CD4-positive, alpha-beta T cell treated with Interleukin-4 for 1 hour (primary cell): ENCODE measurements at regions not wholly inside any gene's neighbourhood (a gene's known extent, or its start where the extent isn't known, plus 50 kb on each side); places are given as distances from the start of the nearest gene placed in this dataset.

Experiments used
- DNase-seq, 2 donors: peaks; one replicate each; pipeline ENCODE4 v3.0.0-alpha.2; 2020 to 2022

DNA sequence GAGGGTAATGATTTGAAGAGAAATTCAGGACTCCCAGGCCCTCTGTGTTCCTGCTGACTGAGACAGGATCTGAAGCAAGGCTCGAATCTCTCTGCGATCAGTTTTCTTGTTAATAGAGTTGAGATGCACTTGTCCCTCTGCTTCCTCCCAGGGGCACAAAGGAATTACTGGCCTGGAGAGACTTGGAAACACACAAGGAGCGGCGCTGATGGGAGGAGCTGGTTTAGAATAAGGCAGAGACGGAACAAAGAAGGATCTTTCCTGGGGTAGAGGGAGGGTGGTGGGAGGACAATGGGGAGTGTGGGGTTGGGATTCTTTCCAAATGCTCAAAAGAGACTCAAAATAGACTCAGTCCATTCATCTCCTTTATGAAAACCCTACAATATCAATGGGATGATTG lies 719.1 kb downstream of the UQCRFS1 start:
- DNase-seq = no peak

DNA sequence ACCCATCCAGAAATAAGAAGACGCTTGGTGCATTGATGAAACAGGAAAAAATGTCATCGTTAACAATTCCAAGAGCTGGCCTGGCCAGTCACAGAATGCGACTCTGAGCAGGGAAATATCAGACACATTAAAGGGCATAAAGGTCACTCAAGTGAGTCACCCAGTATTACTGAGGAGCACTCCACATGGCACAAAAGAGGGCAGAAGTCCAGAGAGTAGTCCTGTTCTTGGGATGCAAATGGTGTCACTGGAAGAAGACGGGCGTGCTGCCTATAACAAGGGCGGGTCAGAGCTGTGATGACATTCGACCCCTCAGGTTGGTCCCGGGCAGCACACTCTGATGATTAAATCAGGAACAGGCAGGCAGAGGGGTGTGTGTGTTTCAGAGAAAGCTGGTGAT lies 720.3 kb downstream of the UQCRFS1 start:
- no peak for DNase-seq

DNA sequence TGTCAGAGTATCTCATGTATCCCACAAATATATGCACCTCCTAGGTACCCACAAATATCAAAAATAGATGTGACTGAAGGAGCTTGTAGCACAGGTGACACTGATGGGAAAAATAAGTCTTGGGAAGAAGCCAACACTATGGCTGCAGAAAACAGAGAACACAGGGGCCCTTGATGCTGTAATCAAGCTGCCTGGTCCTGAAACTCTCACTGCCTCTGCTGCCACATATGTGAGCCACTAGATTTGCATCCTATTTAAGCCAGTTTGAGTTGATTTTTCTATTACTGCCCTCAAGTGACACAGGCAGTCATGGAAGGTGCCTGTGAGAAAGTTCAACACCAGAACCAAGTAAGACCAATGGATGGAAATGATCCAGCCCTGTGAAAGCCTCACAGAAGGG lies 720.8 kb downstream of the UQCRFS1 start:
- no peak for DNase-seq

GRCh38 chr19:28489776-28490175 lies 723.2 kb downstream of the UQCRFS1 start:
- DNase-seq = no peak

DNA sequence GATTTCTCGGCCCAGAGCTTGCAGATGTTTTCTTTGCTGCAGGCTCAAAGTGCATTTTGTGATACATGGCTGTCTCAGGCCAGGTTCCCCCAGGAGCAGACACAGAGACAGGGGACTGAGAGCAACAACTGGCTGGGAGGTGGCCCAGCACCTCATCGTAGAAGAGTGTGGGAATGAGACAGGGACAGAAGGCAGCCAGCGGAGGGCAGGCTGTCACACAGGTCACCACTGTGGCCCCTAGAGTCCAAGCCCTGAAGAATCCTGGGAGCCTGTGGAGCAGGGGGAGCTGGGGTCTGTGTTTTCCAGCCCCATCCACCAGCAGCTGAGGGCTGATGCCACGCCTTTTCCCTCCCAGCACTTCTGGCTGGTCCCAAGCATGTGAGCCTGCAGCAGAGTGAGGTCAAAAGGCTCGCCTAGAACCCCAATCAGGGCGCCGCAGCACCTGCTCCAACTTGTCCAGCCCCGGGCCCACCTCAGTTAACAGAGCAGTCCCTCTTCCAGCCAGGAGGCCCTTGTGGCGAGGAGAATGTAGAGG lies 723.8 kb downstream of the UQCRFS1 start:
- no peak for DNase-seq

DNA sequence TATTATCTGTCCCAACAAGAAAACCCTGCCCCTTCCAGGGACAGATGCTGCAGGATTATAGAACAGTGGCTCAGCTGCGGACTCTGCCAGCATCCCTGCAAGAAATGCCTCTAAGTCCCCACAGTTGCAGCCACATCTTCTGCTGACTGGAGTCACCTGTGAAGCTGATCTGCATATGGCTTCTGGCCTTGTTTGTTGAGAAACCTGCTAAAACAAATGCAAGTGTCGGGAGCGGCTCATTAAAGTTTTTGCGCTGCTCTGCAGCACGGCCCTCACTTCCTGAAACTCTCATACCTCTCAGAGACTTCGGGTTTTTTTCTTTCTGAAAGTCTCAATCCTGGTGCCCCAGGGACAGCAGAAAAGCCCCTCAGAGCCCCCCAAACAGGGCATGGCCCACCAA lies 725.0 kb downstream of the UQCRFS1 start:
- no peak for DNase-seq

GRCh38 chr19:28486926-28487325 lies 726.0 kb downstream of the UQCRFS1 start:
- no peak for DNase-seq

- no peak for DNase-seq
These were observed 726.5 kb downstream of the UQCRFS1 start for GRCh38 chr19:28486473-28486872.

DNA sequence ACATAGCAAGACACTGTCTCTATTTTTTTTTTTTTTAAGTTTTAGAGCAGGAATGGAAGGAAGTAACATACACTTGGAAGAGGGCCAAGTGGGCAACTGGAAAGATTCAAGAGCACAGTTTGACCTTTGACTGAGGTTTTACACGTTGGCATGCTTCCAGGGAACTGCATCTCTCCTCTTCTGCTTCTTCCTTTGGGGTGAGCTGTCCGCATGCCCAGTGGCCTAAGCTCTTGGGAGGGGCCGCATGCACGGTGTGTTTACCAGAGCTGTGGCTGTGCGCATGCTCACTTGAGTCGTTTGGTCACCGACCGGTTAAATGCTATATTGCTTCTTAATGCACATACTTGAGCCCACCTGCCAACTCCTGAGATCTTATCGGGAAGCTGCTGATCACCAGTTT lies 727.7 kb downstream of the UQCRFS1 start:
- peak in 1 of 2 donors; percentile 42 for DNase-seq

DNA sequence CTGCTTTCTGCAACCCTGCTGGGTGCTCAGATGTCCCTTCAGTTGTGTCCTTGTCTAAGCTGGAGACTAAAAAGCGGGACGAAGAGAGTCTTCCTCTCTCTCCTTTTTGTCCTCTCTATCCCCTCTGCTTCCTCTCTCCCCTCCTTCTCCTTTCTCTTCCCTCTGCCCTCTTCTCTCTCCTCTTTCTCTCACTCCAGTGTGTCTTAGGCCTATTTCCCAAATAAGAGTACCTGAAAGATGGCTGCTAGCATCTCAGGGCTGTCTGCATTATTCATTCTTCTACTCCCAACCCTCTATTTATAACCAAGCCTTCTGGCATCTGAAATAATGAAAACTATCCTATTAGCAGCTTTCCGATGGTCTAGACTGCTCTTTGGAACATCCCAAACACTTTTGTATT lies 729.8 kb downstream of the UQCRFS1 start:
- DNase-seq = no peak

DNA sequence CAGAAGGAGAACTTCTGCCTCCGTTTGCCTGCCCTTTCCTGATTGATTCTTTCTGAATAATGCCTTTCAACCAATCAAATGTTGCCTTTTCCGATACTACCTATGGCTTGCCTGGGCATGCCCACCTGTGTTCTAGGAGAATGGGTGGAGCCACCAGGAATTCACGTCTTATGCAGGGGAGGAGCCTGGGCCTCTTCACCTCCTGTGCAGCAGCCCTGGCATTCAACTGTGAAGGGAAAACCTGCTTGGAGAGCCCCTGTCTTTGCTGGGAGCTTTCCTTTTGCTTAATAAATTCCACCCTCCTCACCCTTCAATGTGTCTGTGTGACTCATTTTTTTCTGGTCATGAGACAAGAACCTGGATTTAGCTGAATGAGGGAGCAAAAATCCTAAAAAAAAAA lies 730.7 kb downstream of the UQCRFS1 start:
- no peak for DNase-seq

DNA sequence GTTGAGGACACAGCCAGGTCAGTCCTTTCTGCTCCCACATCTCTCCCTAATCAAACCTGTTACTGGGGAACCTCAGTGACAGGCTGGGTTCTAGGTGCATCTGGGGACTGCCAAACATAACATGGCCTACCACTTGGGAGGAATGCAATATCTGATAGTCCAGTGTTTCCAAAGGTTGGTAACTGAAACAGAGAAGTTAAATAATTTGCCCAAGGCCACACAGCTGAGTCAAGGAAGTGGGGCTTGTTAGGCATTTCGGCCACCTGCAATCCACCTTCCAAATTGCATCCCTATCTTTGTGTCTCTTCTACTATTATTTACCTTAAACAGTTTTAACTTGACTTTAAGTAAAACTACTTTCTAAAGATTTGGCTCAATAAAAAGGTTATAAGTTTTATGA lies 731.3 kb downstream of the UQCRFS1 start:
- DNase-seq = no peak

- no peak for DNase-seq
These were observed 737.4 kb downstream of the UQCRFS1 start for GRCh38 chr19:28475525-28475924.

DNA sequence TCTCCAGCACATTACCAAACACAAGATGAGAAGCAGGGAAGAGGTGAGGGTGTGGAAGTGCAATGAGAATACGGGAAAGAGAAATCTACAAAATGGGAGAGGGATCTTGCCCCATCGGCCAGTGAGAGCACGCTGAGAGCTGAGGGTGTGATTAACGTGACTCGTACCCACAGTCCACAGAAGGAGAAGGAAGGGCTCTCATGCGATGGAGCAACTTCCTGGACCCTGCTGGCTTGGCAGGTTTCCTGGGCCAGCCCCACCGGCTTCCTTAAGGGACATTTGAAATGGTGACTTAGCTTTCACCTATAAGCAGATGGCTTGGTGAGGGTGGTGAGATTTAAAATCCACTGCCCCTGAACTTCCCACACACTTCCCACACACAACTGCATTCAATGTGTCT lies 740.1 kb downstream of the UQCRFS1 start:
- peak in 1 of 2 donors; percentile 32 for DNase-seq

DNA sequence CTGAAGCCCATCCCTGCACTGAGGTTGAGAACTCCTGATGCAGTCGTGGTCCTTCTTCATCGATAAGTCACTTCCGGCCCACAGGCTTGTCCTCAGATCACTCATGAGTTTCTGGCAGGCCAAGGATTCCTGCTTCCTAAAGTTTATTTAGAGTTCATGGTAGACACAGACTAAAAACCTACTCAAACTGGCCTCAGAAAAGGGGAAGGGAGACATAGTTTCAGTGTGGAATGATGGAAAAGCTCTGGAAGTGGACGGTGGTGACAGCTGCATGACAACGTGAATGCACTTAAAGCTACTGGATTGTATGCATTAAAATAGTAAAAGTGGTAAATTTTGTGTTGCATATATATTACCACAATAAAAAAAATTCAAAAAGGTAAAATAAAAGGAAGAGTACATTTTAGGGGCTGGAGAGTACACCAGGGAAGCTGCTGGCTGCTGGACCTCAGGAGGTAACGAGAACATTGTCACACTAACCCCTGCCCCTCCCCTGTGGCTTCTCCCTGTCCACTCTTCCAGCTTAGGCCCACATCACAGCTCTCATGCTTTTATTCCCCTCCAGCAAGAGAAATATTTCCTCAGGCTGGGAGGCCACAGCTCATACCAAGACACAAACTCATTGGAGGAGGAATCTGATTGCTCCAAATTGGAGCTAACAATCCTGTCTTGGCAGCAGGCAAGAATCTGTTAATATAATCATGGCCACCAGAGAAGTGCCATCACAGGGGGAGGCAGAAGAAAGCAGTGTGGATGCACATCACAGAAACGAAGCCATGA lies 741.0 kb downstream of the UQCRFS1 start:
- no peak for DNase-seq

DNA sequence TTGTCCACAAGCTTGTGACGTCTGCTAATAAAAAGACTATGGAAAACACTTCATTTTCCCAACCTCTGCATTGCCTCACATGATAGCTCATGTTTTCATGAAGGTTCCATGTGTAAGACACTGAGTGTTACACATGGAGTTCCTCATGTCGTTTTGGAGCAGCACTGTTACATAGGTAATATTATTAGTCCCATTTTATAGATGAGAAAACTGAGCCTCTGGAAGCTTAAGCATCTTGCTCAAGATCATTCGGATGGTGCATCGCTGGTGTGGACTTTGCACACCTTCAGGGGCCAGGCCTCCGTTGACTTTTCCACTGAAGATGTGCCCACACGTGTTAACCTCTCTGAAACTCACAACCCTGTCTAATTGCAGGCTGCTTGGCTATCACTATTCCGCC lies 743.4 kb downstream of the UQCRFS1 start:
- no peak for DNase-seq

GRCh38 chr19:28468701-28469459 lies 744.1 kb downstream of the UQCRFS1 start:
- peak in 1 of 2 donors; percentile 48 for DNase-seq

- DNase-seq = peak; percentile 43 to 67
These were observed 746.6 kb downstream of the UQCRFS1 start for GRCh38 chr19:28466107-28467045.

- DNase-seq = no peak
These were observed 747.4 kb downstream of the UQCRFS1 start for GRCh38 chr19:28465371-28466086.

GRCh38 chr19:28463493-28464053 lies 749.4 kb downstream of the UQCRFS1 start:
- no peak for DNase-seq

GRCh38 chr19:28457620-28458019 lies 755.3 kb downstream of the UQCRFS1 start:
- DNase-seq = no peak
